Endothelial cell of umbilical vein (primary cell): ENCODE measurements at regions not wholly inside any gene's neighbourhood (a gene's known extent, or its start where the extent isn't known, plus 50 kb on each side); places are given as distances from the start of the nearest gene placed in this dataset.

ENCODE experiments used
- BruUV-seq: library from RNA; stranded (reverse); fragments of 400-500 nt; replicated peaks from 2 replicates; lab custom pipeline; 2021; lab: Mats Ljungman, UMichigan
- CTCF ChIA-PET: fragments of 300-600, 350-600 bp; sonication (Branson Sonifier 250); formaldehyde crosslinking; loops from one replicate; lab custom pipeline; 2021; ENCODE audit warnings: antibody characterized with exemption, inconsistent platforms; lab: Charles Lee
- POLR2A ChIA-PET: fragments of 300-600, 350-600 bp; sonication (Branson Sonifier 250); formaldehyde crosslinking; loops from one replicate; lab custom pipeline; 2021; ENCODE audit warnings: antibody characterized with exemption, inconsistent platforms; lab: Charles Lee
- DNase-seq: peaks from one replicate; pipeline ENCODE4 v3.0.0-alpha.2; 2011; ENCODE audit warnings: low read depth, low spot score
- FAIRE-seq: peaks from 2 replicates; lab custom pipeline; 2011; peaks lifted over from hg19 to GRCh38; lab: Jason Lieb, UNC
- H2AFZ ChIP-seq: 2 replicates; pipeline ENCODE4 v1.6.0; 2012; ENCODE audit warnings: low read depth, low read length, control low read depth, inconsistent platforms
- H3K27ac ChIP-seq: 2 replicates; pipeline ENCODE4 v1.5.1; 2011; ENCODE audit warnings: low read depth, mild to moderate bottlenecking, control low read depth, low read length, moderate library complexity; ENCODE audit not compliant: insufficient read depth
- H3K27me3 ChIP-seq, 2 experiments: 2 replicates each; pipeline versions ENCODE4 v1.6.0 to v1.6.1; 2011; ENCODE audit warnings: low read length in 2 of 2, mixed read lengths in 1 of 2; ENCODE audit not compliant: control insufficient read depth in 2 of 2, insufficient read depth in 2 of 2
- H3K36me3 ChIP-seq, 2 experiments: 2 replicates in 1 of 2; 3 replicates in 1 of 2; pipeline ENCODE4 v1.5.1; 2011; ENCODE audit warnings: low read length in 2 of 2, mild to moderate bottlenecking in 1 of 2, moderate library complexity in 1 of 2; ENCODE audit not compliant: control insufficient read depth in 2 of 2, insufficient read depth in 2 of 2; ENCODE audit errors: extremely low read depth in 1 of 2
- H3K4me1 ChIP-seq: 3 replicates; pipeline ENCODE4 v1.5.1; 2011; ENCODE audit warnings: mild to moderate bottlenecking, low read length; ENCODE audit not compliant: control insufficient read depth, insufficient read depth; ENCODE audit errors: extremely low read depth
- H3K4me2 ChIP-seq: 2 replicates; pipeline ENCODE4 v1.6.1; 2011; ENCODE audit warnings: low read length, control low read depth, mixed read lengths; ENCODE audit not compliant: insufficient read depth
- H3K4me3 ChIP-seq, 3 experiments: fragments of 200-600 bp in 1 of 3; sonication (generic), shearing (Covaris generic) in 1 of 3; replicated peaks in 1 of 3; 2 replicates each; pipeline ENCODE4 v1.5.1; 2011 to 2016; ENCODE audit warnings: control low read depth in 3 of 3, low read length in 3 of 3, mild to moderate bottlenecking in 2 of 3, inconsistent platforms in 1 of 3, low read depth in 1 of 3, moderate library complexity in 1 of 3; ENCODE audit not compliant: insufficient read depth in 1 of 3
- H3K79me2 ChIP-seq: 2 replicates; pipeline ENCODE4 v1.6.0; 2012; ENCODE audit warnings: low read length, inconsistent platforms; ENCODE audit not compliant: control insufficient read depth, insufficient read depth
- H3K9ac ChIP-seq: replicated peaks from 2 replicates; pipeline ENCODE3; 2011; ENCODE audit warnings: low read length, control low read depth; ENCODE audit not compliant: insufficient read depth; ENCODE audit errors: extremely low read depth
- H3K9me1 ChIP-seq: replicated peaks from 3 replicates; pipeline ENCODE4 v1.6.0; 2011; ENCODE audit warnings: mild to moderate bottlenecking, low read length; ENCODE audit not compliant: control insufficient read depth, insufficient read depth; ENCODE audit errors: extremely low read depth
- H3K9me3 ChIP-seq: replicated peaks from 2 replicates; pipeline ENCODE4 v1.5.1; 2012; ENCODE audit warnings: low read length, inconsistent platforms; ENCODE audit not compliant: control insufficient read depth, insufficient read depth
- H4K20me1 ChIP-seq: replicated peaks from 2 replicates; pipeline ENCODE3; 2011; ENCODE audit warnings: mild to moderate bottlenecking, low read length; ENCODE audit not compliant: control insufficient read depth, insufficient read depth; ENCODE audit errors: extremely low read depth
- EZH2 ChIP-seq: IDR thresholded peaks from 2 replicates; pipeline ENCODE4 v1.6.1; 2012; ENCODE audit warnings: borderline replicate concordance, low read depth, mild to moderate bottlenecking, moderate library complexity, low read length, inconsistent platforms; ENCODE audit not compliant: severe bottlenecking
- FOS ChIP-seq: IDR thresholded peaks from 2 replicates; pipeline ENCODE4 v1.6.1; 2011; ENCODE audit warnings: mild to moderate bottlenecking, low read length, moderate library complexity, borderline replicate concordance; ENCODE audit not compliant: insufficient read depth
- GATA2 ChIP-seq: IDR thresholded peaks from 2 replicates; pipeline ENCODE4 v1.7.0; 2011; ENCODE audit warnings: low read depth, mild to moderate bottlenecking, moderate library complexity, mixed read lengths, low read length; ENCODE audit not compliant: insufficient read length, insufficient read depth
- JUN ChIP-seq: IDR thresholded peaks from 2 replicates; pipeline ENCODE4 v1.6.1; 2011; ENCODE audit warnings: borderline replicate concordance, low read depth; ENCODE audit not compliant: insufficient read length, insufficient read depth
- MYC ChIP-seq: IDR thresholded peaks from one replicate; pipeline ENCODE4 v1.6.1; 2011; ENCODE audit warnings: mild to moderate bottlenecking, low read depth, low read length
- POLR2A ChIP-seq: IDR thresholded peaks from 2 replicates; pipeline ENCODE4 v1.6.1; 2012; ENCODE audit warnings: low read depth, mild to moderate bottlenecking, control low read depth, low read length
- POLR2AphosphoS5 ChIP-seq: IDR thresholded peaks from 2 replicates; pipeline ENCODE4 v1.6.1; 2012; ENCODE audit warnings: low read depth, mild to moderate bottlenecking, control low read depth, low read length, moderate library complexity; ENCODE audit not compliant: insufficient read depth
- dilution Hi-C: fragments of 300-500 bp; cut with MboI; formaldehyde crosslinking; loops from one replicate; pipeline ENCODE4 v1.15.0; 2019; ENCODE audit warnings: low sequenced_read_pairs; ENCODE audit not compliant: extremely low pct_ligation_motif_present
- intact Hi-C: fragments of 100-400 bp; cut with micrococcal nuclease; formaldehyde crosslinking; loops from one replicate; pipeline ENCODE4 v1.10.0; 2022
- TF ChIP-seq, protein P1 (sequence below): IDR thresholded peaks from 2 replicates; pipeline ENCODE4 v1.6.1; 2011; ENCODE audit not compliant: insufficient read depth, insufficient read length
- TF ChIP-seq, protein P2 (sequence below), 2 donors: IDR thresholded peaks; 1 replicate in 1 of 2; 2 replicates in 1 of 2; pipeline ENCODE4 v1.5.1; 2011; ENCODE audit warnings: low read length in 2 of 2, mild to moderate bottlenecking in 2 of 2, moderate library complexity in 2 of 2, control low read depth in 1 of 2, inconsistent platforms in 1 of 2, low read depth in 1 of 2; ENCODE audit not compliant: insufficient read depth in 1 of 2; ENCODE audit errors: extremely low read depth in 1 of 2

DNA sequence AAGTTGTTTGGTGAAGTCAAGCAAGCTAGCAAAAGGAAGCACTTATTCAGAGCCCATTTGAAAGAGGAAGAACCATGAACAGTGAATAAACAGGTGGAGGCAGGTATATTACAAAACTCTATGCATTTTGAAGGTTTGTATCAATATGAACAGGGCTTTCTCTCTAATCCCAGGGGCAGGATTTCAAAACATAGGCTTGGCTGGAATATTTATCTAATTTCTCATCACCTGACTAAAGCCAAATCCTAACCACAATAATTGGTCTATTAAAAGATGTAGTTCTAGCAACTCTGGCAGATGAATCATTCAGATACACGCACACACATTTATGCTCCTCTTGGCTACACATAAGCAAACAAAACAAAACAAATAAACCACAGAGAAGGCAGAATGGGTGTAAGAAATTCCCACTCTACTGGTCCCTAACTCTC, 554.4 kb downstream of the INHBA start:
- H3K27me3 ChIP-seq: no peaks in the 10 kb centered on the region
- H3K9me1 ChIP-seq: no peaks in the 10 kb centered on the region
- no peaks in the 10 kb centered on the region for H4K20me1 ChIP-seq
- H3K4me3 ChIP-seq: no peak overlapping the region
- H3K9ac ChIP-seq: no peak overlapping the region
- H3K27ac ChIP-seq: no peak overlapping the region
- ChIA-PET POLR2A (no interaction called here), CTCF (interaction anchor here (1.4 kb wide), 1 partner anchor 146 kb away, joined by 3 read pairs; no protein-coding TSS in a partner anchor)
- dilution Hi-C loops (no loop called here), intact Hi-C loops (loop anchor here (2.0 kb wide), 1 partner anchor 14 kb away; no protein-coding TSS in a partner anchor)
- H3K36me3 ChIP-seq: no peaks in the 10 kb centered on the region
- no TSS peak for BruUV-seq
- TF ChIP-seq MYC: no peak
- TF ChIP-seq FOS: peak; percentile 47
- H2AFZ ChIP-seq: no peak overlapping the region
- peaks cover 3% of the 10 kb centered on the region for H3K4me1 ChIP-seq
- DNase-seq: peak; percentile 35
- H3K79me2 ChIP-seq: no peaks in the 10 kb centered on the region
- H3K9me3 ChIP-seq: no peaks in the 10 kb centered on the region
- H3K4me2 ChIP-seq: no peak overlapping the region
- no peak for FAIRE-seq

DNA sequence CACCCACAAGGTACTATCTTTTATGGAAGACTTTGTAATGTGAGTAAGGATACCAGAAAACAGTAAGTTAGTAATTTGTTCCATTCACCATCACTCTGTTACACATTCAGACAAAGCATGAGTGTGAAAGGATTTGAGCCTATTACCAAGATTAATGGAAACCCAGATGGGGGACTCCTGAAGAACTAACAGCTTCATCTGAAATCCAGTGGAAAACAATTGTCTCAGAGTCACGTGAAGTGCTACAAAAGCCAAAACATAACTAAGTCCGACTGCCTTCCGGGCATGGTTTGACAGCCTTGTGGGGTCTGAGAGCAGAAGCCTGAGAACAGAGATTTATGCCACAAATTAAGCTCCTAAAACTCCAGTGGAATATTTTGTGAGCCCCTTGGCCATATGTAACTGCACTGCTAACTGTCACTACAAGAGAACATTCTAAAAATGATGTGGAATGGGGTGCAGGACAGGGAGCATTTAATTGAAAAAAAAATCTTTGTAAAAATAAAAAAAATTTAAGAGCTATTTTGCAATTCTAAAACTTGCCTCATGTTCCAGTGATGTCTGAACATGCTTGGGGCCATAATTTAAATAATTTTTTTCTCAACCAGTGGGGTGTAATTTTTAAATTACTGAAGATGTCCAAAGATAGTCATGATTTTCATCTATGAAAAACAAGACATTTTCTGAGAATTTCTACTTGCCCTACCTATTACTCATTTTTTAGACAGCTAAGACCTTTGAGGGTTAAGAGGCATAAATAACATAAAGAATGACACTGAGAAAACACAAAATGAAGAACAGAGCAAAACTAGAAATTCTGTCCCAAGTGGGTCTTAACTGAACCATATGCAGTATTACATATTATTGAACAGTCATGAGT, 555.0 kb downstream of the INHBA start:
- POLR2A ChIA-PET: no interaction called here
- dilution Hi-C loops (no loop called here), intact Hi-C loops (loop anchor here (2.0 kb wide), 1 partner anchor 13 kb away; no protein-coding TSS in a partner anchor)
- no peak for DNase-seq
- no peak overlapping the region for H3K4me3 ChIP-seq
- no peaks in the 10 kb centered on the region for H3K27me3 ChIP-seq
- no TSS peak for BruUV-seq
- H3K4me2 ChIP-seq: no peak overlapping the region
- no peaks in the 10 kb centered on the region for H4K20me1 ChIP-seq
- no peaks in the 10 kb centered on the region for H3K79me2 ChIP-seq
- H3K36me3 ChIP-seq: no peaks in the 10 kb centered on the region
- no peak overlapping the region for H3K9ac ChIP-seq
- CTCF ChIA-PET: interaction anchor here (1.4 kb wide), 1 partner anchor 145 kb away, joined by 3 read pairs; no protein-coding TSS in a partner anchor
- no peaks in the 10 kb centered on the region for H3K9me1 ChIP-seq
- H3K4me1 ChIP-seq: peaks cover 3% of the 10 kb centered on the region
- no peaks in the 10 kb centered on the region for H3K9me3 ChIP-seq
- TF ChIP-seq POLR2A (no peak), POLR2AphosphoS5 (no peak), EZH2 (no peak), MYC (no peak), GATA2 (no peak), FOS (no peak), JUN (no peak)
- TF ChIP-seq, protein P1, sequence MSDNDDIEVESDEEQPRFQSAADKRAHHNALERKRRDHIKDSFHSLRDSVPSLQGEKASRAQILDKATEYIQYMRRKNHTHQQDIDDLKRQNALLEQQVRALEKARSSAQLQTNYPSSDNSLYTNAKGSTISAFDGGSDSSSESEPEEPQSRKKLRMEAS: no peak
- TF ChIP-seq, protein P2, sequence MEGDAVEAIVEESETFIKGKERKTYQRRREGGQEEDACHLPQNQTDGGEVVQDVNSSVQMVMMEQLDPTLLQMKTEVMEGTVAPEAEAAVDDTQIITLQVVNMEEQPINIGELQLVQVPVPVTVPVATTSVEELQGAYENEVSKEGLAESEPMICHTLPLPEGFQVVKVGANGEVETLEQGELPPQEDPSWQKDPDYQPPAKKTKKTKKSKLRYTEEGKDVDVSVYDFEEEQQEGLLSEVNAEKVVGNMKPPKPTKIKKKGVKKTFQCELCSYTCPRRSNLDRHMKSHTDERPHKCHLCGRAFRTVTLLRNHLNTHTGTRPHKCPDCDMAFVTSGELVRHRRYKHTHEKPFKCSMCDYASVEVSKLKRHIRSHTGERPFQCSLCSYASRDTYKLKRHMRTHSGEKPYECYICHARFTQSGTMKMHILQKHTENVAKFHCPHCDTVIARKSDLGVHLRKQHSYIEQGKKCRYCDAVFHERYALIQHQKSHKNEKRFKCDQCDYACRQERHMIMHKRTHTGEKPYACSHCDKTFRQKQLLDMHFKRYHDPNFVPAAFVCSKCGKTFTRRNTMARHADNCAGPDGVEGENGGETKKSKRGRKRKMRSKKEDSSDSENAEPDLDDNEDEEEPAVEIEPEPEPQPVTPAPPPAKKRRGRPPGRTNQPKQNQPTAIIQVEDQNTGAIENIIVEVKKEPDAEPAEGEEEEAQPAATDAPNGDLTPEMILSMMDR (IDR thresholded peaks at IDR 0.05; ENCODE audit: extremely low read depth in 1 of 2, insufficient read depth in 1 of 2, low read depth in 1 of 2, low read length in 2 of 2): no peak
- H3K27ac ChIP-seq: no peak overlapping the region
- no peak overlapping the region for H2AFZ ChIP-seq
- no peak for FAIRE-seq
